ENCODE measurements at regions not wholly inside any gene's neighbourhood (a gene's known extent, or its start where the extent isn't known, plus 50 kb on each side); places are given as distances from the start of the nearest gene placed in this dataset.

GRCh38 chr9:105860516-105860915 is 166.2 kb downstream of the TMEM38B start:
- TF ChIP-seq SIN3A (IDR thresholded peaks at IDR 0.05; ENCODE audit: borderline replicate concordance, insufficient read depth, low read length) (no peak), TAF1 (IDR thresholded peaks at IDR 0.05; ENCODE audit: borderline replicate concordance, insufficient read depth, low read length) (no peak), FOXP2 (optimal IDR thresholded peaks at IDR 0.05; ENCODE audit: borderline replicate concordance, extremely low read depth, extremely low read length, insufficient read depth) (no peak), POLR2AphosphoS5 (IDR thresholded peaks at IDR 0.05; ENCODE audit: low read depth, low read length) (no peak)
- TF ChIP-seq, protein P1, sequence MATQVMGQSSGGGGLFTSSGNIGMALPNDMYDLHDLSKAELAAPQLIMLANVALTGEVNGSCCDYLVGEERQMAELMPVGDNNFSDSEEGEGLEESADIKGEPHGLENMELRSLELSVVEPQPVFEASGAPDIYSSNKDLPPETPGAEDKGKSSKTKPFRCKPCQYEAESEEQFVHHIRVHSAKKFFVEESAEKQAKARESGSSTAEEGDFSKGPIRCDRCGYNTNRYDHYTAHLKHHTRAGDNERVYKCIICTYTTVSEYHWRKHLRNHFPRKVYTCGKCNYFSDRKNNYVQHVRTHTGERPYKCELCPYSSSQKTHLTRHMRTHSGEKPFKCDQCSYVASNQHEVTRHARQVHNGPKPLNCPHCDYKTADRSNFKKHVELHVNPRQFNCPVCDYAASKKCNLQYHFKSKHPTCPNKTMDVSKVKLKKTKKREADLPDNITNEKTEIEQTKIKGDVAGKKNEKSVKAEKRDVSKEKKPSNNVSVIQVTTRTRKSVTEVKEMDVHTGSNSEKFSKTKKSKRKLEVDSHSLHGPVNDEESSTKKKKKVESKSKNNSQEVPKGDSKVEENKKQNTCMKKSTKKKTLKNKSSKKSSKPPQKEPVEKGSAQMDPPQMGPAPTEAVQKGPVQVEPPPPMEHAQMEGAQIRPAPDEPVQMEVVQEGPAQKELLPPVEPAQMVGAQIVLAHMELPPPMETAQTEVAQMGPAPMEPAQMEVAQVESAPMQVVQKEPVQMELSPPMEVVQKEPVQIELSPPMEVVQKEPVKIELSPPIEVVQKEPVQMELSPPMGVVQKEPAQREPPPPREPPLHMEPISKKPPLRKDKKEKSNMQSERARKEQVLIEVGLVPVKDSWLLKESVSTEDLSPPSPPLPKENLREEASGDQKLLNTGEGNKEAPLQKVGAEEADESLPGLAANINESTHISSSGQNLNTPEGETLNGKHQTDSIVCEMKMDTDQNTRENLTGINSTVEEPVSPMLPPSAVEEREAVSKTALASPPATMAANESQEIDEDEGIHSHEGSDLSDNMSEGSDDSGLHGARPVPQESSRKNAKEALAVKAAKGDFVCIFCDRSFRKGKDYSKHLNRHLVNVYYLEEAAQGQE (IDR thresholded peaks at IDR 0.05; ENCODE audit: insufficient read depth in 1 of 2, low read depth in 2 of 2, low read length in 2 of 2) = no peak

GRCh38 chr9:105861972-105862371 is 167.6 kb downstream of the TMEM38B start:
- TF ChIP-seq TAF1 (IDR thresholded peaks at IDR 0.05; ENCODE audit: borderline replicate concordance, insufficient read depth, low read length) = no peak
- TF ChIP-seq, protein P1 (IDR thresholded peaks at IDR 0.05; ENCODE audit: insufficient read depth in 1 of 2, low read depth in 2 of 2, low read length in 2 of 2) = no peak
- TF ChIP-seq SIN3A (IDR thresholded peaks at IDR 0.05; ENCODE audit: borderline replicate concordance, insufficient read depth, low read length) = no peak
- TF ChIP-seq FOXP2 (optimal IDR thresholded peaks at IDR 0.05; ENCODE audit: borderline replicate concordance, extremely low read depth, extremely low read length, insufficient read depth) = no peak
- TF ChIP-seq POLR2AphosphoS5 (IDR thresholded peaks at IDR 0.05; ENCODE audit: low read depth, low read length) = no peak

- TF ChIP-seq, protein P1 (IDR thresholded peaks at IDR 0.05; ENCODE audit: insufficient read depth in 1 of 2, low read depth in 2 of 2, low read length in 2 of 2) = no peak
- TF ChIP-seq TAF1 (IDR thresholded peaks at IDR 0.05; ENCODE audit: borderline replicate concordance, insufficient read depth, low read length) = no peak
- TF ChIP-seq POLR2AphosphoS5 (IDR thresholded peaks at IDR 0.05; ENCODE audit: low read depth, low read length) = no peak
- no peak for TF ChIP-seq SIN3A (IDR thresholded peaks at IDR 0.05; ENCODE audit: borderline replicate concordance, insufficient read depth, low read length)
- TF ChIP-seq FOXP2 (optimal IDR thresholded peaks at IDR 0.05; ENCODE audit: borderline replicate concordance, extremely low read depth, extremely low read length, insufficient read depth) = no peak
Observed at GRCh38 chr9:105864248-105864898, 170.0 kb downstream of the TMEM38B start.

DNA sequence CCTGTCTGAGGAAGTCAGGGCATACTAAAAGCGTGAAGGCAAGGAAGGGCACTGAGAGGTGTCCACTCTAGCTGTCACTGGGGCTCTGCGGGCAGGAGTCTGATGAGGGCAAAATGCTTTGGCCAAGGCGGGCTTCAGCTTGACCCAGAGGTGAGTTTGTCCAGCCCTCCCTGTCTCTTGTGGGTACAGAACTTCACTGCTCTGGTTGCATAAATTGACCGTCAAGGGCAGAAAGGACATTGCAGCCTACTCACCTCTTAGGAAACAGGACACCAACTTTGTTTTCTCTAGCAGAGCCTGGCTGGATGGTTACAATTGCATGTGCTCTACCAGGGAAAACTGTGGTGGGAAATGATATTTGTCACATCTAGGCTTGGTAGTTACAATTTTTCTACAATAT is 170.9 kb downstream of the TMEM38B start:
- no peak for TF ChIP-seq SIN3A (IDR thresholded peaks at IDR 0.05; ENCODE audit: borderline replicate concordance, insufficient read depth, low read length)
- TF ChIP-seq, protein P1 (IDR thresholded peaks at IDR 0.05; ENCODE audit: insufficient read depth in 1 of 2, low read depth in 2 of 2, low read length in 2 of 2) = no peak

DNA sequence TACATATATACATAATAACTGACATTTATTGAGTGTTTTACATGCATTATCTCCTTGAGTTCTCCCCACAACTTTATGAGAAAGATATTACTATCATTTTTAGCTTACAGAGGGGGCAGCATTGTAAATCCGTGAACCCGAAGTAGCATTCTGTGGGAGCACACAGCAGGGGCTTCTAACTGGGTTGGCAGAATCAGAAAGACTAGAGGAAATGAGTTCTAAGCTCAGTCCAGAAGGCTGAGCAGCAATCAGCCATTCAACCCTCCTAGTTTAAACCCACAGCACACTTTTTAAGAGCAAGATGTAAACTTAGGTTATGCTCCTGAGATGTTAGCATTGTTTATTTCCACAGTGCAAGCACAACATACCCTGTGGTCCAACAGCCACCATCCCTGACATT is 177.2 kb downstream of the TMEM38B start:
- TF ChIP-seq TAF1 (IDR thresholded peaks at IDR 0.05; ENCODE audit: borderline replicate concordance, insufficient read depth, low read length) (no peak), FOXP2 (optimal IDR thresholded peaks at IDR 0.05; ENCODE audit: borderline replicate concordance, extremely low read depth, extremely low read length, insufficient read depth) (no peak), SIN3A (IDR thresholded peaks at IDR 0.05; ENCODE audit: borderline replicate concordance, insufficient read depth, low read length) (no peak), POLR2AphosphoS5 (IDR thresholded peaks at IDR 0.05; ENCODE audit: low read depth, low read length) (no peak)
- TF ChIP-seq, protein P1 (IDR thresholded peaks at IDR 0.05; ENCODE audit: insufficient read depth in 1 of 2, low read depth in 2 of 2, low read length in 2 of 2) = no peak

All from PFSK-1 (cell line).